IPS DF 19.7 (cell line): ENCODE measurements at regions not wholly inside any gene's neighbourhood (a gene's known extent, or its start where the extent isn't known, plus 50 kb on each side); places are given as distances from the start of the nearest gene placed in this dataset.
A peak's percentile ranks its signal among the peaks of the same experiment; 100 is the strongest.

Experiments
- DNase-seq: peaks from one replicate; pipeline ENCODE4 v3.0.0-alpha.2; 2013; ENCODE audit warnings: low read depth, low spot score

- DNase-seq: no peak
These were observed 52.4 kb upstream of the UPP2 start for GRCh38 chr2:158049129-158049855.

- DNase-seq: no peak
These were observed 53.3 kb upstream of the UPP2 start for GRCh38 chr2:158048327-158048726.

DNA sequence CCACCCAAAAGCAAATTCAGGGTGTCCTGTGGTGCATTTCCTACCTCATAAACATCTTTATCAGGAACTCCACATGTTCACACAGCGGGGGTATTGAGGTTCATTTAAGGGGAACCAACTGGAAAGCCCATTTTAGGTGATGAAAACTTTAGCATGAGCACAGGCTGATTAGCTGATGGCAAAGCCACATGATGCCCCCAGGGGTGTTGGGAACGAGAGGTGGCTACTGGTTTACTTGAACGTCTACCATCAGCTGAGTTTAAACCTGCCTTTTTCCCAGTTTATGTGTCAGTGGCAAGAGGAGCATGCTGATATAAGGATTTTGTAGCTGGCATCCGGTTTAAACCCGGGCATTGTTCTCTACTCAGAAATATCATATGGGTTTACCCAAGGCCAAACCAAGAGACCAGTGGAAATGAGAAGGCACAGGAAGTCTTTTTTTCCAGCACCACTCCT lies 54.5 kb upstream of the UPP2 start:
- DNase-seq: no peak

DNA sequence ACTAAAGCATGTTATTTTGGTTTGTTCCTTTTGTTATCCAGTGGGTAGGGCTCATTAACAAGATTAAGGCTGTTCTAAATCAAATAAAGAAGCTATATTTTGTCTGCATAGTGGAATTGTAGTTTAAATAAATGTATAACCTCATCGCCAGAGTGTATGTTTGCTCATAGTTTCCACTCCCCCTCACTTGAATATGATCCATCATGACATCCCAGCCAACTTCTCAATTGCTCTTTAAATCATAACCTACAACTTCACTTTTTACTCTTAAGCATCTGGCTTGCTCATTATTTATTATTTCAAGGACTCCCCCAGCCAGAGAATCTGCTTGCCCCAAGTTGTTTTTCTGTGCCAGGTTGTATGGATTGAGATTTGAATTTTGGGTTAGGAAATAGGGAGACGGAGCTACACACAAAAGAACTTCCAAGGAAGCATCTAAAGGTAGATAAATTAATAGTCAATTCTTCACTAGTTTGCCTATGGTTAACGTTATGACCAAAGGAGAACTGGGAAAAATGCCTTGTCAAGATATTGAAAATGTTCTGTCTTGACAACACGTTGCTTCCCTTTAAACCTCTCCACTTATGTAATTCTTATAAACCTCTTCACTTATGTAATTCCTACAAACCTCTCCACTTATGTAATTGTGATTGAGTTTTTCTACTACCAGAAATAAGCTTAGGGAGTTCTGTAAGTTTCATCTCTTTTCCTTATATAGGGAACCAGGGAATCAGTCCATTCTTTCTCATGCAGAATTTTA lies 55.4 kb upstream of the UPP2 start:
- DNase-seq: no peak

GRCh38 chr2:158045362-158045761 lies 56.3 kb upstream of the UPP2 start:
- DNase-seq: peak; percentile 28

DNA sequence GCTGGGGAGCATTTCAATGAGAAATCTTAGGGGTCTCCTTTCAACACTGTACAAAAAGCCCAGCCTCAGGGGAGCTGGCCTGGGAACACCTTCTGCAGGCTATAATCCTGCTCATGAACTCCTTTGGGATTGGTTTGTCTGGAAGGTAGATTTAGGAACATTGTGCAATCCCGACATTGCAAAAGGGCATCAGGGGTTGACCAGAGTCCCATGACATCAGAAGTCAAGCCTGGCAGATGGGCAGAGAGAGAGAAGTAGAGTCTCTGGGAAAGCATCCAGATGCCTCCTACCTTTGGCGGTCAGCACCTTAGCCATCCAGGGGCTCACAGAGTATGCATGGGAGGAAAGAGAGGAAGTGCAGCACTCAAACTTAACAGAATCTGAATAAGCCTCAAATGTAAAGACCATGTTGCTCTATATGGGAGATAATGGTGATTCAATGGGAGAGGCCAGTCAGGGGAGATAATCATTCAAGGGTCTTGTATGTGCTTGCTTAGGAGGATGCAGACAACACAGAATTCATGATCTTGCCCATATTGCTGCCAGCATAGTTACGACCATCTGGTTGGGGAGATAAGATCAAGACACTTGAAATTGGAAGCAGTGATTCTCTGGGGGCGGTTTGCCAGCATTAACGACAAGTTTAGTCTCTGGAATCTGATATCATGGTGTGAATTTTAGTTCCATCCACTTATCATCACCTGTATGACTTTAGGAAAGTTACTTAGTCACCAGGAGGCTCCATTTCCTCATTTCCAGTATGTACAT lies 58.3 kb upstream of the UPP2 start:
- DNase-seq: no peak

- DNase-seq: no peak
These were observed 59.0 kb upstream of the UPP2 start for GRCh38 chr2:158042666-158043065.

GRCh38 chr2:158042245-158042644 lies 59.4 kb upstream of the UPP2 start:
- no peak for DNase-seq

DNA sequence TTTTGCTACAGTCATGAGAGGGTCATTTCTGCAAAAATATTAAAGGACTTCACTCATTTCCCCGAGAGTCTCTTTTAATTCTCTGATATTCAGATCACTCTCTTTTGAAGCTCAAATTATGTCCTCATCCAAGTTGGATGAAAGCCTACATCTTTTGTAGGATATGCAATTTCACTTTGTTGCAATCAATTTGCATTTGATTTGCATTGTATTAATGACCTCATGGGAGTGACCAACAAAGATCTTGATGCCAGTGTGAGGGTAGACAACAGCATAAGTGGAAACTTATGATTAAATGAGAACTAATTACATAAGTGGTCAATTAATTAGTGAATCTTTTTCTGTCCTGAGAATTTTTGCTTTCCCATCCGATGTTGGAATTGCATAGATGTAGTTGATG lies 60.3 kb upstream of the UPP2 start:
- DNase-seq: no peak

- DNase-seq: no peak
These were observed 62.8 kb upstream of the UPP2 start for GRCh38 chr2:158038901-158039300.

- peak; percentile 67 for DNase-seq
These were observed 67.3 kb upstream of the UPP2 start for GRCh38 chr2:158034198-158034866.

GRCh38 chr2:158031371-158031770 lies 70.3 kb upstream of the UPP2 start:
- DNase-seq: no peak

GRCh38 chr2:158025255-158025996 lies 76.2 kb upstream of the UPP2 start:
- no peak for DNase-seq

DNA sequence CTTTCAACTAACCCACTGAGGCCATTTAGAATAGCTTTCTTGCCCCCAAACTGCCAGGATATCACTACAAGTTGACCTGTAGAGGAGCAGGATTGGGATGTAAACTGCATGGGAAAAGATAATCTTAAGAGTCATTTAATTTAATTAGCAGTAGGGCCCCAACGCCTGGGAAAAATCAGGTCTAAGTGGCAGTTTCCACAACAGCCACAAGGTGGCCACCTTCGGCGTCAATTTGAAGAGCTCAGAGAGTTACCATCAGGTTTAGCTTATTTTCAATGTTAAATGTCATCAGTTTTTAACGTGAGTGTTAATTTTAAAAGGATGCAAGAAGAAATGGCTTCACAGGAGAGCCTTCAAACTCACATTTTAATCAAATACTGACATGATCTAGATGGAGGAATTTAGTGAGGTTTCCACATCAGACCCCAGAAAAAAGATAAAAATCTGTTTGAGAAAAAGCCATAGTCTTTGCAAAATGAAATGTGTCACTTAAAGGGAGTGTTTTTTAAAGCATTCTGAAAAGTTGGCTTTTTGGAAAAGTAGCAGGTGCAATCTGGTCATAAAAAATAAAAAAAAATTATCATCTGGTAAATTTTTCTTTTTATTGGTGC lies 77.3 kb upstream of the UPP2 start:
- no peak for DNase-seq

GRCh38 chr2:158022888-158023287 lies 78.8 kb upstream of the UPP2 start:
- DNase-seq: no peak

- DNase-seq: no peak
These were observed 80.5 kb upstream of the UPP2 start for GRCh38 chr2:158021226-158021625.

- DNase-seq: no peak
These were observed 86.1 kb upstream of the UPP2 start for GRCh38 chr2:158015428-158016076.

DNA sequence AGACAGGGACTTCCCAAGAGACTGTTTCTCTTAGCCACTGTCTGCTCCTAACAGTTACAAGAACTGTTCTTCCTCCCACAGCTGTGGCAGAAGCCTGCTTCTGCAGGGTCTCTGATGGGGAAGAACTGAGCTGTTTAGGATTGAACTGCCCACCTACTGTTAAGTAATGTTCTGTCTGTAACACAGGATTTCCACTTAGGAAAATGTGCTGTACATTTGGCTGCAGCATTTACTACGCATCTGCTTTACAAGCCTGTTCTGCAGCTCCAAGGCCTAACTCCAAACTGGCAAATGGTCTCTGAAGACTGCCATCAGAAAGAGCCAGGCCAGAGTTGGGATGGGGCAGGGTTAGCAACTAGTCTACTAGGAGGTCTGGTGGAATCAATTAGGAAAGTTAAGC lies 87.8 kb upstream of the UPP2 start:
- DNase-seq: no peak

- DNase-seq: peak; percentile 95
These were observed 90.5 kb upstream of the UPP2 start for GRCh38 chr2:158011055-158011771.

GRCh38 chr2:158009399-158009798 lies 92.3 kb upstream of the UPP2 start:
- no peak for DNase-seq
